D721Med (cell line): ENCODE measurements at regions not wholly inside any gene's neighbourhood (a gene's known extent, or its start where the extent isn't known, plus 50 kb on each side); places are given as distances from the start of the nearest gene placed in this dataset.

ENCODE experiments used
- DNase-seq: peaks from one replicate; pipeline ENCODE4 v3.0.0; 2011; ENCODE audit warnings: low spot score; ENCODE audit not compliant: insufficient read length
- FAIRE-seq: peaks from 2 replicates; lab custom pipeline; 2011; peaks lifted over from hg19 to GRCh38; lab: Jason Lieb, UNC
- CTCF ChIP-seq: IDR thresholded peaks from 2 replicates; pipeline ENCODE4 v1.5.1; 2012; ENCODE audit warnings: mild to moderate bottlenecking, control low read depth; ENCODE audit not compliant: insufficient read depth; ENCODE audit errors: missing control alignments

GRCh38 chr5:155299386-155300005, 285.9 kb downstream of the KIF4B start:
- no peak for DNase-seq
- TF ChIP-seq CTCF = no peak
- no peak for FAIRE-seq

- DNase-seq (no peak), FAIRE-seq (no peak)
- no peak for TF ChIP-seq CTCF
Measured at GRCh38 chr5:155303120-155303519, 289.6 kb downstream of the KIF4B start.

GRCh38 chr5:155307229-155307628, 293.7 kb downstream of the KIF4B start:
- DNase-seq (no peak), FAIRE-seq (no peak)
- no peak for TF ChIP-seq CTCF

- no peak for TF ChIP-seq CTCF
- DNase-seq (no peak), FAIRE-seq (no peak)
Measured at GRCh38 chr5:155308289-155308688, 294.7 kb downstream of the KIF4B start.

- FAIRE-seq (no peak), DNase-seq (no peak)
- TF ChIP-seq CTCF = no peak
Measured at GRCh38 chr5:155309021-155309746, 295.6 kb downstream of the KIF4B start.

- no peak for TF ChIP-seq CTCF
- DNase-seq = no peak
- no peak for FAIRE-seq
Measured at GRCh38 chr5:155311721-155312120, 298.2 kb downstream of the KIF4B start.

GRCh38 chr5:155313518-155313917, 300.0 kb downstream of the KIF4B start:
- DNase-seq (no peak), FAIRE-seq (no peak)

More at GRCh38 chr5:155313518-155313917, 300.0 kb downstream of the KIF4B start:
- TF ChIP-seq CTCF = no peak
